AG09309 (cell line): ENCODE measurements at regions not wholly inside any gene's neighbourhood (a gene's known extent, or its start where the extent isn't known, plus 50 kb on each side); places are given as distances from the start of the nearest gene placed in this dataset.

ENCODE experiments used
- DNase-seq: peaks from one replicate; pipeline ENCODE4 v3.0.0-alpha.2; 2010; ENCODE audit warnings: low read depth
- H3K4me3 ChIP-seq: 2 replicates; pipeline ENCODE4 v1.5.1; 2011; ENCODE audit warnings: mild to moderate bottlenecking, low read depth, low read length, moderate library complexity; ENCODE audit not compliant: control insufficient read depth
- TF ChIP-seq, protein P1 (sequence below): IDR thresholded peaks from 2 replicates; pipeline ENCODE4 v1.5.1; 2011; ENCODE audit warnings: mild to moderate bottlenecking, low read depth, low read length, inconsistent platforms; ENCODE audit not compliant: insufficient read depth, control insufficient read depth; ENCODE audit errors: missing control alignments

GRCh38 chr2:216565956-216566355 lies 67.3 kb upstream of the IGFBP2 start:
- H3K4me3 ChIP-seq: no peak overlapping the region
- DNase-seq: no peak
- TF ChIP-seq, protein P1, sequence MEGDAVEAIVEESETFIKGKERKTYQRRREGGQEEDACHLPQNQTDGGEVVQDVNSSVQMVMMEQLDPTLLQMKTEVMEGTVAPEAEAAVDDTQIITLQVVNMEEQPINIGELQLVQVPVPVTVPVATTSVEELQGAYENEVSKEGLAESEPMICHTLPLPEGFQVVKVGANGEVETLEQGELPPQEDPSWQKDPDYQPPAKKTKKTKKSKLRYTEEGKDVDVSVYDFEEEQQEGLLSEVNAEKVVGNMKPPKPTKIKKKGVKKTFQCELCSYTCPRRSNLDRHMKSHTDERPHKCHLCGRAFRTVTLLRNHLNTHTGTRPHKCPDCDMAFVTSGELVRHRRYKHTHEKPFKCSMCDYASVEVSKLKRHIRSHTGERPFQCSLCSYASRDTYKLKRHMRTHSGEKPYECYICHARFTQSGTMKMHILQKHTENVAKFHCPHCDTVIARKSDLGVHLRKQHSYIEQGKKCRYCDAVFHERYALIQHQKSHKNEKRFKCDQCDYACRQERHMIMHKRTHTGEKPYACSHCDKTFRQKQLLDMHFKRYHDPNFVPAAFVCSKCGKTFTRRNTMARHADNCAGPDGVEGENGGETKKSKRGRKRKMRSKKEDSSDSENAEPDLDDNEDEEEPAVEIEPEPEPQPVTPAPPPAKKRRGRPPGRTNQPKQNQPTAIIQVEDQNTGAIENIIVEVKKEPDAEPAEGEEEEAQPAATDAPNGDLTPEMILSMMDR: no peak

DNA sequence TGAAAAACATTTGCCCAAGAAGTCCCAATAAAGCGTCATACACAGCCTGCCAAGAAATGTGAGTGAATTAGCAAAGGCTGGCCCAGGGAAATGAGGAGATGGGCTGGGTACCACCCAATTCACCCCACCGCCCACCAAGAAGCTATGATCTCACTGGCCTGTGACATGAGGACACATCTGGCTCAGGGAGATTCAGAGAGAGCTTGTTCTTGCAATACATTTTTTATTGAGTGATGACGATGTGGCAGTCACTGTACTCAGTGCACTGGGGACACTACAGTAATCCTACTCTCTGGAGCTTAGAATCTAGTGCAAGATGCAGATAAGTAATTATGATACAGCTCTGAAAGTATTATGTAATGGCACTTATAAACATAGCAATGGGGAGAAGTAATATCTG lies 64.6 kb upstream of the IGFBP2 start:
- no peak overlapping the region for H3K4me3 ChIP-seq
- TF ChIP-seq, protein P1: no peak
- no peak for DNase-seq

GRCh38 chr2:216569765-216570164 lies 63.5 kb upstream of the IGFBP2 start:
- H3K4me3 ChIP-seq: no peak overlapping the region
- DNase-seq: no peak
- TF ChIP-seq, protein P1: no peak

GRCh38 chr2:216570357-216570756 lies 62.9 kb upstream of the IGFBP2 start:
- TF ChIP-seq, protein P1: no peak
- no peak for DNase-seq
- H3K4me3 ChIP-seq: no peak overlapping the region

- no peak for DNase-seq
- TF ChIP-seq, protein P1: no peak
- no peak overlapping the region for H3K4me3 ChIP-seq
These were observed 61.9 kb upstream of the IGFBP2 start for GRCh38 chr2:216571178-216571908.

GRCh38 chr2:216571909-216572513 lies 61.2 kb upstream of the IGFBP2 start:
- no peak for DNase-seq
- H3K4me3 ChIP-seq: no peak overlapping the region
- TF ChIP-seq, protein P1: no peak
